GM04504 (cell line): ENCODE measurements at regions not wholly inside any gene's neighbourhood (a gene's known extent, or its start where the extent isn't known, plus 50 kb on each side); places are given as distances from the start of the nearest gene placed in this dataset.

Source experiments
- DNase-seq: peaks from one replicate; pipeline ENCODE4 v3.0.0-alpha.2; 2012; ENCODE audit warnings: low read depth

- DNase-seq: no peak
Measured at GRCh38 chr1:87880098-87880760, 551.5 kb downstream of the LMO4 start.

GRCh38 chr1:87880764-87881163 lies 552.1 kb downstream of the LMO4 start:
- no peak for DNase-seq

GRCh38 chr1:87883906-87884305 lies 555.2 kb downstream of the LMO4 start:
- DNase-seq: no peak

GRCh38 chr1:87884581-87884980 lies 555.9 kb downstream of the LMO4 start:
- no peak for DNase-seq

- DNase-seq: no peak
Measured at GRCh38 chr1:87885278-87886025, 556.8 kb downstream of the LMO4 start.

GRCh38 chr1:87887100-87887499 lies 558.4 kb downstream of the LMO4 start:
- DNase-seq: no peak

- DNase-seq: peak; percentile 62
Measured at GRCh38 chr1:87888446-87888845, 559.8 kb downstream of the LMO4 start.

GRCh38 chr1:87894062-87894461 lies 565.4 kb downstream of the LMO4 start:
- no peak for DNase-seq

GRCh38 chr1:87897481-87897880 lies 568.8 kb downstream of the LMO4 start:
- DNase-seq: no peak

GRCh38 chr1:87898431-87898830 lies 569.8 kb downstream of the LMO4 start:
- DNase-seq: peak; percentile 6

GRCh38 chr1:87899017-87899416 lies 570.3 kb downstream of the LMO4 start:
- no peak for DNase-seq

- no peak for DNase-seq
Measured at GRCh38 chr1:87899746-87900145, 571.1 kb downstream of the LMO4 start.

- no peak for DNase-seq
Measured at GRCh38 chr1:87902830-87903229, 574.1 kb downstream of the LMO4 start.

GRCh38 chr1:87903242-87903641 lies 574.6 kb downstream of the LMO4 start:
- no peak for DNase-seq

- no peak for DNase-seq
Measured at GRCh38 chr1:87904651-87905050, 576.0 kb downstream of the LMO4 start.

- DNase-seq: no peak
Measured at GRCh38 chr1:87905651-87906050, 577.0 kb downstream of the LMO4 start.

- no peak for DNase-seq
Measured at GRCh38 chr1:87906078-87906477, 577.4 kb downstream of the LMO4 start.

- no peak for DNase-seq
Measured at GRCh38 chr1:87913361-87913760, 584.7 kb downstream of the LMO4 start.

- no peak for DNase-seq
Measured at GRCh38 chr1:87914396-87914795, 585.7 kb downstream of the LMO4 start.

- no peak for DNase-seq
Measured at GRCh38 chr1:87915771-87916170, 587.1 kb downstream of the LMO4 start.

- DNase-seq: no peak
Measured at GRCh38 chr1:87916965-87917364, 588.3 kb downstream of the LMO4 start.

GRCh38 chr1:87918398-87918797 lies 589.7 kb downstream of the LMO4 start:
- no peak for DNase-seq

GRCh38 chr1:87922885-87923284 lies 594.2 kb downstream of the LMO4 start:
- no peak for DNase-seq
